GM21723 (cell line): ENCODE measurements at regions not wholly inside any gene's neighbourhood (a gene's known extent, or its start where the extent isn't known, plus 50 kb on each side); places are given as distances from the start of the nearest gene placed in this dataset.
"Not testable (repeated sequence)": the region's sequence is repeated elsewhere in the genome, so short reads cannot be mapped to it uniquely, and the experiment has no call there.

ENCODE experiments used
- ATAC-seq: cut with Tn5 transposase; IDR thresholded peaks from one replicate; pipeline ENCODE4 v1.9.1; 2021; ENCODE audit warnings: mild to moderate bottlenecking, moderate library complexity; ENCODE audit not compliant: unreplicated experiment

DNA sequence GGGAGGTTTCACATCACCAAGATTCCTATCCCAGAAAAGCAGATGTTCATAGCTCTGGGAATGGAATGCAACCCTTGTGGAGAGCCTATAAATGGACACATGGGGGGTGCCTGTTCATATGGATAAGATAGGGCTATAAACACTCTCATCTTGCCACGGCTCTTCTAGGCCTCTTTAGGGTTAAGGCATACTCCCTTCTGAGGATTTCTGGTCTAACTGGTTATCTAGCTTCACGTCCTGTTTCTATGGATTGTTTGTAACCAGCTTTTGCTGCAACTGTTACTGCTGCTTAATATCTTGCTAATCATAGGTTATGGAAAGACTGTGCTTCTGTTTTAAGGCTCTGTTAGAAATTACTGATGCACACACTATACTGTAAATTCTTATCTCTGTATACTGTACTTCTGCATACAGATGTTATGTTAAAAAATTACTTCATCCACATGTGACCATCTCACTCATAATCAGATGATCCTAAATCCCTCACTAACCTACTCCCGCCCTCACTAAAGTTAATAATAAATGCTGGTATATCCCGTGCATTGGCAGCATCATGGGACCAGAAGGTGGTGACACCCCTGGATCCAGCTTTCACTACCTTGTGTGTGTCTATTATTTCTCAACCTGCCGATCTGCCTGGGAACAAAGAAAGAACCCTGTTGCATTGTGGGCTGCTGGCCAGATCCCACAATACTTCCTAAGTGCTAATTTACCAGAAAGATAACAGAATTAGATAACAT is 68.7 kb downstream of the PRKAB2 start:
- not testable (repeated sequence) for ATAC-seq

DNA sequence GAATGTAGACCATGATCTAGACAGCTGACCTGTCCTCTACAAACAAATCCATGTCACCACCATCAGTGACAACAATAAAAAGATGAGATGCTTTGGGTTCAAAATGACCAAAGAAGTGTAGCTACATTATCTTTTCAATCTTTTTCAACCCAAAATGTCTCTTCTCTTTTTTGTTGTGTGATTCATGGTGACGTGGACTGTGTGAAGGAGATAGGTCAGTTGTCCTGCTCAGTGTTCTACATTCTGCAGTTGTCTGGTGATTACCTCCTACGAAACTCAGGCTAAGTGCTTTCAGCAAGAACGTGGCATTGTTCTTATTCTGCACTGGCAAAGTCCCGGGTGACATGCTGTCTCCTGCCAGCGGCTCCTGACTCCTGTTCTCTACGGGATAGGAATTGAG is 73.1 kb downstream of the PRKAB2 start:
- ATAC-seq, result no peak

DNA sequence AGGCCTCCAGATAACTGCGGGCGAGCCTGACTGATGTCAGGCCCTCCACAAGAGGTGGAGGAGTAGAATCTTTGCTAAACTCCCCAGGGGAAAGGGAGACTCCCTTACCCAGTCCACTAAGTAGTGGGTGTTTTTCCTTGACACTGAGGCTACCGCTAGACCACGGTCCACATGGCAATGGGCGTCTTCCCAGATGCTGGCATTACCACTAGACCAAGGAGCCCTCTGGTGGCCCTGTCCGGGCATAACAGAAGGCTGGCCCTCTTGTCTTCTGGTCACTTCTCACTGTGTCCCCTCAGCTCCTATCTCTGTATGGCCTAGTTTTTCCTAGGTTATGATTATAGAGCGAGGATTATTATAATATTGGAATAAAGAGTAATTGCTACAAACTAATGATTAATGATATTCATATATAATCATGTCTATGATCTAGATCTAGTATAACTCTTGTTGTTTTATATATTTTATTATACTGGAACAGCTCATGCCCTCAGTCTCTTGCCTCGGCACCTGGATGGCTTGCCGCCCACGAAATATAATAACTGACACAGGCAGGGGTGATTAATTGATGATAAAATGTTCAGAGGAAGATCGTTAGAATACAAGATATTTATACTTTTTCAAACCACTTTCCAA is 73.8 kb downstream of the PRKAB2 start:
- not testable (repeated sequence) for ATAC-seq

DNA sequence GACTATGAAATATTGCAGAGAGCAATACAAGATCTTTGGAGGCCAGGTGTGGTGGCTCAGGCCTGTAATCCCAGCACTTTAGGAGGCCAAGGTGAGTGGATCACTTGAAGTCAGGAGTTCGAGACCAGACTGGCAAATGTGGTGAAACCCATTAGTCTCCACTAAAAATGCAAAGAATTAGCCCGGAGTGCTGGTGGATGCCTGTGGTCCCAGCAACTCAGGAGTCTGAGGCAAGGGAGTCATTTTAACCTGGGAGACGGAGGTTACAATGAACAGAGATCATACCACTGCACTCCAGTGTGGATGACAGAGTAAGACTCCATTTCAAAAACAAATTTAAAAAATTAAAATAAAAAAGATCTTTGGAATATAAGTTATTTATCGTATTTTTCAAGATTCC is 76.6 kb downstream of the PRKAB2 start:
- ATAC-seq, result no peak

DNA sequence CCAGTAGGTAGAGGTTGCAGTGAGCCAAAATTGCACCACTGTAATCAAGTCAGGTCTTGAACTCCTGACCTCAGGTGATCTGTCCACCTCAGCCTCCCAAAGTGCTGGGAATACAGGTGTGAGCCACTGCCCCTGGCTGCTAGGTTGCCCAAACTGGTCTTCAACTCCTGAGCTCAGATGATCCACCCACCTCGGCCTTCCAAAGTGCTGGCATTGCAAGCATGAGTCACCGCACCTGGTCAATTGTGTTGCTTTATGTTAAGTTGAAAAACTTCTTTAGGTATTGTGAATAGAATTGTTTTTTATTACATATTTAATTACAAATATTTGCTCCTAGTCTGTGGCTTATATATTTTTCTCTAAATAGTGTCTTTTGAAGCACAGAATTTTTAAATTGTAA is 80.5 kb downstream of the PRKAB2 start:
- ATAC-seq, result no peak

DNA sequence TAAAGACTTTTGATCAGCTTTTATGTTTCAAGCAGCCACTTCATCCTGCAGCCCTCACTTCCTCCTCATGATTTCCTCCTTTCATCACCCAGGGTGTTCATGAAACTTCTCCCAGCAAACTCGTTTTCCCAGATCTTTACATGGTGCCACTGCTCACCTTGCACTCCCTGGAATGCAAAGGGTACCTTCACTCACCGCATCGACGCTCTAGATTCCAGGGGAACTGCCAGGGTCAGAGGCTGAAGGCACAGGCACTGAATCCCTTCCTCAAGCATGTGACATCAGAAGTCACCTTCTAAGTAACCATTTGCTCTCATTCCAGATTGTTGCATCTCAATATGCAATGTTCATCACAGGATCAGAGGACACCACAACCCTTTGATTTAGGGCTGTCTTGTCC is 82.8 kb downstream of the PRKAB2 start:
- no peak for ATAC-seq

DNA sequence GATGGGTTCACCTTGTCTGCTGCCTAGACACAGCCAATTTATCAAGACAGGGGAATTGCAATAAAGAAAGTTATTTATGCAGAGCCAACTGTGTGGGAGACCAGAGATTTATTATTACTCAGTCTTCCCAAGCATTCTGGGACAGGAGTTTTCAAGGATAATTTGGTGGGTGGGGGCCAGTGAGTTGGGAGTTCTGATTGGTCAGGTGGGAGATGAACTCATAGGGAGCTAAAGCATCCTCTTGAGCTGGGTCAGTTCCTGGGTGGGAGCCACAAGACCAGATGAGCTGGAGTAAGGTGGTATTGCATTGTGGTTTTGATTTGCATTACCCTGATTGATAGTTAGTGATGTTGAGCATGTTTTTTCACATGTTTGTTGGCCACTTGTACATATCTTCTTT is 86.1 kb downstream of the PRKAB2 start:
- no peak for ATAC-seq

DNA sequence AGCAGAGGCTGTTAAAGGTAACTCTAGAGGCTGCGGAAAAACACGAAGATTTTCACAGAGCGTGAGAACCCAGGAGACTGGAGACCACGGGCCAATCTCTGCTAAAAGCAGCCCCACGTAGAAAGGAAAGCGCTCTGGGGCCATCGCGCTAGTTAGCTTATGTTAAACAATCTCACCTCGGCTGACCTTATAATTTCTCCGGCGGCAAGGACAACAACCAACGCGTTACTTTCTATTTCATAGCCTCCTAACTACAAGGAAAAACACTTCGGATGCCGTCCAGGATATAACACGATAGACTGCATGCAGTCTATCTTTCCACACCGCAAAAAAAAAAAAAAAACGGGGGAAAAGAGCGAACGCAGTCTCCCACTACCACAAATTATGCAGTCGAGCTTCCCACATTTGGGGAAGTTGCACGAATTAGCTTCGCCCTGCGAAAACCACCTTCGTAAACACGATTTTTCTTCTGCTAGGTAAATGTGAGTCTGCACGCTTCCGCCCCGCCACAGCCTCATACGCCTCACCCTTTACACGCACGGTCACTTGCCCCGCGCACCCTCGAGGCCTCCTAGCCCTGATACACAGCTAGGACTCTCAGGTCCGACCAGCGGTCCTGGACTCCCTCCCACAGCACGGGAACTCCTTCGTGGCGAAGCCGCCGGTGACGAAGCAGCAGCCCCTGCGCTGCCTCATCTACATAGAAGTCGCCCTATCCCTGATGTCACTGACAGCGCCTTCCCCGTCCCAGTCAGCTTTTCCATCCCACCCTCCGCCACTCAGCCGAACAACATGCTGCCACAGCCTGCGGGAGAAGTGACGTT is 87.8 kb downstream of the PRKAB2 start:
- ATAC-seq, result peak; percentile 88

DNA sequence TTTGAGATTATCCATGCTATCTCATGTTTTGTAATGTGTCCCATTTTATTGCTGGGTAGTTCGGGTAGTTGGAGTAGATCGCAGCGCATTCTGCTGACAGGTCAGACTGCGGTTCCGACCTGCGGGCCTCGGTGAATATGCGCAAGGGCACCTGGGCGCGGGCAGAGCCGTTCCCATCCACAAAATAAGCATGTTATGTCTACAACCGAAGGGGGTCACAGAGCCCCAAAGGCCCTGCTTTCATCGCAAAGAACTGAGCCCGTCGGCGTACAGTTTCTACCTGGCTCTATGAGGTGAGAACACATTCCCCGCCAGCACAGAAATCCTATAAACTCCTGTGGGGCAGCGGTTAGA is 88.4 kb downstream of the PRKAB2 start:
- ATAC-seq, result no peak

DNA sequence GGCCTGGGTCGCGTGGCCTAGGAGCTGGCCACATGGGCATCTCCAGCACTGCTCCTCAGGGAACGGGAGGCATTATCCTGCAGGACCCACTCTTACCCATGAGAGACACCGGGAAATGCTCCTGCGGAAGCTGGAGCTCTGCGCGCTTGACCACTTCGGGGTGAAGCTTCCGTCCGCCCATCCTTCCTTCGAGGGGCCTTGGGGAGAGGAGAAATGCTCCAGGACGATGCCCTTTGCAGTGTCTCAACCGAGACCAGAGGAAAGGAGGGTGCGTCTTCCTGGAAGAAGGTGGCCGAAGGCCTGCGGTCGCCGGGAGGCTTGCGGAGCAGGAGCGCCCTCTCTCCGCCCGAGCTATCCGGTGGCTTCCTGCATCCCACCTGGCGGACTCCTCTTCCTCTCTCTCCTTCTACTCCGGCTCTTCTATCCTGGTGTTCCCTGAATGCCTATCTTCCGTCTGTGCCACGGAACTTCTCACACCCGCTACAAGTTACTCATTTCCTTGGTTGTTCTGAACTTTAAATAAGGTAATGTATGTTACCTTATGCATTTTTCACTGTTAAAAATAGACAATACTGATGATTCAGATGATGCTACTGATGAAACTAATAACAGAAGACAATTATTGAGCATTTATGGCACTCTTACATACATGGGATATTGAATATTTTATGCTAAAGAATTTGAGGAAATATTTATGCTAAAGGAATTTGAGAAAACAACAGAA is 91.4 kb downstream of the PRKAB2 start:
- ATAC-seq, result no peak

DNA sequence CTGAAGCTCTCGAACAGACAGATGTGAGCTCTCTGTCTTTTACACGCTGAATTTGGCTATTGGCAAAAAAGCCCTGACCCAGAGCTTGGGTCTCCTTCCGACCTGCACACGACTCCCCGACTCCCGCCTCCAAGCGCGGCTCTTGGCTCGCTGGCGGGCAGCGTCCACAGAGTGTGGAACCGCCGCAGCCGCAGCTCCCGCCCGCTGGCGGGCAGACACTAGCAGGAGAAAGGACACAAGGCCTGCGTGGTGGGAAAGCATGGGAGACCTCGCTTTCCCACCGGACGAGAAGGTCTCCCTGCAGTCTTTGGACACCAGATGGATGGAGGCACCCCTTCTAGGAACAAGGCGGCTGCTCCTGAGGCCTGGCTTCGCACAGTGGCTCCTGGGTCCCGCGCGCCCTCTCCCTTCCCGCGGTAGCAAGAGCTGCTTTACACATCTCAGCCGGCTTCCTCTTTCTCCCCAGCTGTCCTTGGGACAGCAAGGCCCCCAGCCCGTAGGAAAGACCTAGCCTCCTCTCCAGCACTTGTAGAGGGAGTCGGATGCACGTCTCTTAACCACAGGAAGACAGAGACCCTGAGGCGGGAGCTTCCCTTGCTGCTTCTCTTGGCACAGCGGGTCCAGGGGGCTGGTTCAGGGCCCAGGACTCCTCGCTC is 92.1 kb downstream of the PRKAB2 start:
- no peak for ATAC-seq

DNA sequence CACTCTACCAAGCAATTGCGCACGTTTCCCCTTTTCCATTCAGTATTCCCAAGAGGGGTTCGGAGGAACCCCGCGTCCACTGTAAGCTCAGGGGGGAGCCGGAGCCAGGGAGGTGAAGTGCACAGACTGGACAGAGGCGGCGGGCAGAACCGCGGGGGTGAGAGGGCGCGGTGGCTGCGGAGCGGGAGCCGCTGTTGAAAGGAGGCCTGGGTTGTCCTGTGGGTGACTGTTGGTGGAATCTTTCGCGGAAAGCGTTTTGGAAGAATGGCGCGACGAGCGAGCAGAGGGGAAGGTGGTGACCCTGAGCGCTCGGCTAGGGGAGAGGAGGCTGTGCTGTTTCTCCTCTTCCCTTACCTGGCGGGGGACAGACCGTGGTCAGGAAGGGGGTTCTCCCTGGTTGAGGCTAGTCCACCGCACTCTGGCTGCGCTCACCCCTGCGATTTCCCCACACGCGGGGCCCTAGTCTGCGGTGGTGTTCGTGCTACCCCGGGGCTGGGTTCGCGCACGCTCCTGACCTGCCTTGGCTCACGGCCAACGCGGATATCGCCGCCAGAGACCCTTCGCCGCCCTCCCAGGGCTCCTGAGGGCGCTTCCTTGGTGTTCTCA is 92.8 kb downstream of the PRKAB2 start:
- no peak for ATAC-seq

DNA sequence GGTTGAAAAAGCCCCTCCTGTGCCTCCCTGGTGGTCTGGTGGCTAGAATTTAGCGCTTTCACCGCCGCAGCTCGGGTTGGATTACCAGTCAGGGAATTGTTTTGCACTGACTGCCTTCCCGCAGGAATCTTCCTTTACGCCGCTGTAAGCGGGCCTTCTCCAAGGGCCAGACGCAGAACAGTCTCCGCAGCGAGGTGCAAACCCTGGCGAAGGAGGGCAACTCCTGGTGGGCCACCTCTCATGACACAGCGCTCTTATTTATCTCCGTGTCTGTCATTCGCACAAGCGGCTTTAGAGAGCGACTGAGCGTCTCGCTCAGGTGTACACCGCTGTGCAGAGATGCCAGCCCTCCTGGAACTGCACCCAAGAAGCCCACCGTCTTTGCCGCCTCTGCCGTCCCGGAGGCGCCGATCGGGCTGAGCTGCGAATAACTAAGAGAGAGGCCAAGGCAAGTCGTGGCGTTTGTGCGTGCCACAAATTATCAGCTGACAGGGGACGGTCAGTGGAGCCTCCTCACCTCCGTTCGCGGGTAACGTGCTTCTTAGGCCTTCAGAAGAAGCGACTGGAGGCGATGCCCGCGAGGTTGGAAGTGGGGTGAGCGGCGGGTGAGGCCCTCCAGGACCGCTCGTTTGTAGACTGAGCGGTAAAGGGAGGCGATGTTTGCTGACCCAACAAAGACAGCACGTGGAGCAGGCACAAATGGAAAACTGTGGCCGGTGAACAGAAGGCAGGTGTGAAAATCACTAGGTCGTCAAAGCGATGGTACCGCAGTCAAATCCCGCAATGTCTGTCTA is 93.5 kb downstream of the PRKAB2 start:
- ATAC-seq, result no peak

DNA sequence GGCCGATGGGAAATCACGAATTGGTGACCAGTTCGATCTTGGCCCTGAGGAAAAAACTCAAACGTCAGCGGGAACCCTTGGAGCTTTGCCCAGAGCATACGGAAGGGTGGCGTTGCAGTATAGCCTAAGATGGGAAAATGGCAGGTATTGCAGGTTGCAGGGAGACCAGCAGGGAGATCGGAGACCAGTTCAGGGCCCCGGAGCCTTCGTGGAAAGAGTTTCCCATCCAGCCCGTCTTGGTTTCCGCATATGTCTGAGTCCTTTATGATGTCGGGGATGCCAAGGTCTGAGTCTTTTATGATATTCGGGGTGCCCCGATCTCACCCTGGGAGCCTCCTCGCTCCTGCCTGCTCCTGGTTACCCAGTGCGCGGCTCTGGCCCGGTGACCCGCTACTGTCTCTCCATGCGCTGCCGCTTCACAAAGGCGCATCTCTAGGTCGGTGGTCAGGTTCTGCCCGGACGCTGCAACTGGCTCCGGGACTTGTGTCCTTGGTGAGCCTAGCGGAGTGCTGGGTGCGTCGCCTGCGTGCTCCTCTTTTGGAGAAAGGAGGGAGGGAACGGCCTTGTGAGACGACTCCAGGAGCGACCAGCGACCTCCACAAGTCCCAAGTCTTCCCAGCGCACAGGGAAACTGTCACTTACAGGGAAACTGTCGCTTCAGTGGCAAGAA is 94.2 kb downstream of the PRKAB2 start:
- no peak for ATAC-seq

DNA sequence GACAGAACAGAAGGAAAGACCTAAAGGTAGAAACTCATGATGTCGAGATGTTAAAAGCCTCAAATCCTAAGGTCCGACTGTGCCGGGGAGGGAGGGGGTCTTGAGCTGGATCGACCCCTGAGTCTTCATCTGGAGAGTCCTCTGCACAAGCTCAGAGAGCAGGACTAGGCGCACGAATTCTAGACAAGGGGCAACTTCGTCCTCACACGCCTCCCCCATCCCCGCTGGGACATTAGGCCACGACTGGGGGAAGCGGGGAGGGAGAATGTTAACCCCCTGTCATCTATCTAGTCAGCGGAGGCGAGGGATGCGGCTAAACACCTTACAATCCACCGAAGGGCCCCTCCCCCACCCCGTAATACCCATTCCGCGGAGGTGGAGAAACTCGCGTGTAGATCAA is 94.7 kb downstream of the PRKAB2 start:
- no peak for ATAC-seq

DNA sequence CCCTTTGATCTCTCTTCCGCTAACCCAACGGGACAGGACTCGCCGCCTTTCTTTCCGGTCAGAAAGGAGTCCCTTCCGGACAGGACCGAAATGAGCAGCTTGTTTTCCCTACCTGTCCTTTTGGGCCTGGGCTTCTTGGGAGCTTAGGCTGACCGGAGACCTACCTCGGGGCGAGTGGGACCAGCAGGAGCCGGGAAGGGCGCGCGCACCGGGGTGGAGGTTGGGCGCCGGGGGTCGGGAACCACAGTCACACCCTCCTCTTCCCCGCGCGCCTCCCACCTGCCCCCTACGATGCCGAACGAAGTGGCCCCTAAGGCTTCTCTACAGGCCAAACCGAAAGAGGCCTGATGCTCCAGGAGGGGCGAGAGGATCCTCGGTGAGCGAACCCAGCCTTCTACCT is 95.2 kb downstream of the PRKAB2 start:
- no peak for ATAC-seq

DNA sequence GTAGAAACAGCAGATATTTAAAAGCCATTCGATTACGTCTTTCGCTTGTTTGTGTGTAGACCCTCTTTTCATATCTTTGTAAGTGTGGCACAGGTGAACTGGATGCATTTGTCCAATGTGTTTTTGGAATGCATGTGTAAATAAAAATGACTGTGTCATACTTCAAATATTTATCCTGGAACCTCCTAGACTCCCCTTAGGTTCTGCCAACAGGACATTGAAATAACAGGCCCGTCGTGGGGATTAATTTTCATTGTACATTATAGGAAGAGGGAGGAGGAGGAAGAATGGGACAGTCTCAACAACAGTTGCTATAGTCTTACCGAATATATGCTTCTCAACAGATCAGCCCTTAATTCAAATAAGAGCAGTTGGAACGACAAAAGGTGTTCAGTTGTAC is 95.8 kb downstream of the PRKAB2 start:
- ATAC-seq, result no peak

DNA sequence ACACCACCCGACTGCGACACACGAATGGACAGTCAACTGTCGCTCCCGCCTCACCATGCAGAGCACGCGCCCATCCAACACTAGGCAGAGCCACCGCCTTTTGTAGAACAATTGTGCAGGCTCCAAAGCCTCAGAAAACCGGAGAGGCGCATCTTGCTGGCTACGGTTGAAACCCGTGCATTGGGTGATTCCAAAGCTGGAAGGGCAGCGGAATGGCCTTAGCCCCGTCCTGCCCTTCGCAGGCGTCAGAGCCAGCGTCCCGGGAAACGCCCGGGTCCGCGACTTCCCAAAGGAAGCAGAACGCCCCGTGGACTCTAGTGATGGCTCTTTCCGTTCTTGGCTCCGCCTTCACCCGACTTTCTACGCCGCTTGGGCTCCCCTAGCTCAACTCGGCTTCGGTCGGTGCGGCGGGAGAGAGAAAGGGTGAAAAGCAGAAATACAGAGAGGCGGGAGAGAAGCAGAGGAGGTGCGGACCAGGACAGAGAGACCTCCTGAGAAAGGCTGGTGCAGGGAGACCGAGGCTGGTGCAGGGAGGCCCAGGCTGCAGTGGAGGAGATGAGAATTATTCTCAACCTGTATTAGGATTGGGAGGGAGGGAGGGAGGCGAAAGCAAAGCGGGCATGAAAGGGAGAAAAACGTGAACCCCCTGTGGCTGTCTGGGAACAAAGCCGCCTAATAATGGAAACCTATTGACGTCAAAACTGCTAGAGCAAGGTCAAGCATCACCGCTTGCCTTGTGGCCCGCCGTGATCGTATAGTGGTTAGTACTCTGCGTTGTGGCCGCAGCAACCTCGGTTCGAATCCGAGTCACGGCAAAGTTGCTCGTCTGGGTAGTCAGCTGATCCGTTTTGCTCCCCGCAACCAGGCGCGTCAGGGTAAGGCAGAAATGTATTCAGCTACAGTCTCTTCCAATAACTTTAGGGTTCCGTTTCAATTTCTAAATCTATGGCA is 99.5 kb downstream of the PRKAB2 start:
- ATAC-seq, result no peak
